ENCODE measurements at regions not wholly inside any gene's neighbourhood (a gene's known extent, or its start where the extent isn't known, plus 50 kb on each side); places are given as distances from the start of the nearest gene placed in this dataset.

DNA sequence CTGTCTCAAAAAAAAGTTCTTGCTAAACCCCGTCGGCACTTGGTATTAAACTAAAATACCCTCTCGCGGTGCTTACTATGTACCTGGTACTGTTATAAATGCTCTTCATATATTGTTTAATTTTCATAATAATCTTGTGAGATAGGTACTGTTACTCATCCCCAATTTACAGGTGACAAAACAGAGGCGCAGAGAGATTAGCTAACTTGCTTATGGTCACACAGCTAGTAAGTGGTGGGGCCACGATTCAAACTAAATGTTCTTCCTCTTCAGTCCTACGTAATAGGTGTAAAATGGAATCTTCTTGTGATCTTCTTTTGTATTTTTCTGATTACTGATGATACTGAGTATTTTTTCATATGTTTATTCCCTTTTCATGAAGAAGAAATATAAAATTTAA lies 51.3 kb downstream of the TET3 start:
- no peak for DNase-seq

DNA sequence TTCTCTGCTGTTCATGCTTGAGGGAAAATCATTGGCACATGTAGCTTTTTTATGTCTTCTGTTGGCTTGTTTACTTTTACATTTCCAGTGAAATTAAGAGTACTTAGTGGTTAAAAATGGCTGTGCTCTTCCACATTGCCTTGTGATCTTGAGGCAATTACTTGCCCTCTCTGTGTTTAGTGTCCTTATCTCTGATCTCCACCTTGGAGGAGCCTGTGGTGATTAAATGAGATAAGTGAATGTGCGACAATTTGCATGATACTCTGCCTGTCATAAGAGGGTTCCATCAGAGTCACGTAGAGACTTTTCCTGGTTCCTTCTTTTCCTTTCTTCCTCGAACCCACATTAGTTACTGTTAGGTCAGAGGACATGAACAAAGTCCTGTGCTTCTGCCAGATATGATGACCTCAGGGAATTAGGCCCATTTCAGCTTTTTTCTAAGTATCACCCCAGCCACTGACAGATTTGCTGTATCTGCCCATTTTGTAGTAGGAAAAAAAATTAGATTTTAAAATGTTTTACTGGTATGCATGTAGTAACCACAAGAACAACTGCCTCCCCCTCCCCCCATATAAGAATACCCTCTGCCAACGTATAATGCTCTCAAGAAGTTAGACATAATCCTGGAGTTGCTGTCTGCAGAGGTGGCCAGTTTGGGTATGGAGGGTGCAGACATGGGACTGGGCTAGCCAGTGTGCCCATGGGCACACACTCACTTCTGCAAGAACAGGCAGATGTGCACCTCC lies 51.9 kb downstream of the TET3 start:
- DNase-seq, result peak; percentile 76

DNA sequence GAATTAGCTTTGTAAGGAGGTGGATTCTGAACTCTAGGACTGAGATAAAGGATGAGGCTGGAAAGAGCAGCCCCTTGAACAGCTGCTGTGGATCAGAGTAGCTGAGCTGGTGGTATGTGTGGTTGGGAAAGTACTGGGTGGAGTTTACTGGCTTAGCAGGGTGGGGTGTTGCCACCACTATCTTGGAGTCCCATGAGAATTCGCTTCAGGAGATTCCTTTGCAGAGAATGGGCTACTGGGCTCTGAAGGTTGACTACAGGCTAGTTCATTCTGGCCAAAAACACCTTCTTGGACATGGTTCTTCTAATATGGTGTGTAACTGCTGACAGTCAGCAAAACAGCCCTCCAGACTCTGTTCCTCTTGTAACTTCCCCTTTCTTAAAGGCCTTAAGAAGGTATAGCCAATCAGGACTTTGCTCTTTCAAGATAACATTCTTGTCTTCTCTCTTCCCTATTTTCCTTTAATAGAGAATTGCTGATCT lies 52.7 kb downstream of the TET3 start:
- peak; percentile 90 for DNase-seq

DNA sequence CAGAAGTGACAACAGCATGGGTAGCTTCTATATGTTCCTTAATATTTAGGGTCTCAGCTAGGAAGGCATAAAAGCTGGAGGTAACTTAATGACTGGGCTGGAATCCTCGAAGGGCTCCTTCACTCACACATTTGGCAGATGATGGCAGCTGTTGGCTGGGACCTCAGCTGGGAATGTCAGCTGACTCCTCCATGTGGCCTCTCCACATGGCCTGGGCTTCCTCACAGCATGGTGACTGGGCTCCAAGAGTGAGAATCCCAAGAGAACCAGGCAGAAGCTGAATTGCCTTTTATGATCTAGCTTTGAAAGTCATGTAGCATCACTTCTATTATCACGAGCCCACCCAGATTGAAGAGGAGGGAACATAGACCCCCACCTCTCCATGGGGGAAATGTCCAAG lies 54.9 kb downstream of the TET3 start:
- DNase-seq, result no peak

DNA sequence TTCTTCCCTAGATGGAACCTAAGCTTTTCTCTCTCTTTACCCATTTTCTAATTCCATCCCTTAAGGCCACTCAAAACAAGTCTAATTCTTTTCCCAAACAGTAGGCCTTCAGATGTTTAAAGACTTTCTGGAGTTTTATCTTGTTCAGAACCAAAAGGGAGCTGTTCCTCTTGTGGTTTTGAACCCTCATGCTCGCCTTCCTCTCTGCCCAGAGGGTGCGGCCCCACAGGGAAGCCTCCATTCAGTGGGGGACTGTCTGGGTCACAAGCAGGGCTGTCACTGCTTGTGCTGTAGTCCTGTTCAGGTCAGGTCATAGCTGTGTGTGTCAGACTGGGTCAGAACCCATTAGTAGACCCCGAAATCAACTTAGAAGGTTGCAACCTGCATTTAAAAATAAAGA lies 56.5 kb downstream of the TET3 start:
- peak; percentile 50 for DNase-seq

DNA sequence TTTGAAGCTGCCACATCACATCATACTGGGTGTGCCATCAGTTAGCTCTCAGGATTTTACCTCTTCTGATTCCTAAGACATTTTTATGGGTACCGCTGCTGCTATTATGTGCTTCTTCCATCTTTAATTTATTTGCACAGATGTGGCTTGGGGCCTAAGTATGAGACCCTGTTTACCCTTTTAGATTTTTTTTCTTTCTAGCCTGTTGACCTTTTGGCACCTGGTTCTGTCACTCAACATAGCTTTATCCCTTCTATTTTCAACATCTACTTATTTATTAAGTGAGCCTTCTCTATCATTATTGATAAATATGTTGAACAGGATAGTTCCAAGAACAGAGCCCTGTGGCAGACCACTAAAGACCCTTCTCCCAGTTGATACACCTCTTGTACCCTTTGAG lies 57.0 kb downstream of the TET3 start:
- no peak for DNase-seq

DNA sequence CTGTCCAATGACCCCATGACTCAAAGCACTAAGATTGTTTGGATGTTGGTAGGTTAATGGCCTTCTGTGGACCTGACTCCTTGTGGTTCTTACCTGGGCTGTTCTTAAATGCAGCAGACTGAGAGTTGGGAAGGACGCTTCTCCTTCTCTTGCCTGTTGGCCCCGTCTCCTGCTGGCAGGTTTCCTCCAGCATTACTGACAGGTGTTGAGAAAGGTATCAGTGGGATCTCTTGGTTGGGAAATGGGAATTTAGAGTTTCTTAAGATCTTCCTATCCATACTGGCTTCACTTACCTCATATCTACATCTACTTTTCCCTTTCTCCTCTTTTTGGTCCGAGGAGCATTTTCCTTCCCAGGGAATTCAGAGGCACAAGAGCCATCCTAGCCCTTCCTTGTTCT lies 57.9 kb downstream of the TET3 start:
- no peak for DNase-seq

DNA sequence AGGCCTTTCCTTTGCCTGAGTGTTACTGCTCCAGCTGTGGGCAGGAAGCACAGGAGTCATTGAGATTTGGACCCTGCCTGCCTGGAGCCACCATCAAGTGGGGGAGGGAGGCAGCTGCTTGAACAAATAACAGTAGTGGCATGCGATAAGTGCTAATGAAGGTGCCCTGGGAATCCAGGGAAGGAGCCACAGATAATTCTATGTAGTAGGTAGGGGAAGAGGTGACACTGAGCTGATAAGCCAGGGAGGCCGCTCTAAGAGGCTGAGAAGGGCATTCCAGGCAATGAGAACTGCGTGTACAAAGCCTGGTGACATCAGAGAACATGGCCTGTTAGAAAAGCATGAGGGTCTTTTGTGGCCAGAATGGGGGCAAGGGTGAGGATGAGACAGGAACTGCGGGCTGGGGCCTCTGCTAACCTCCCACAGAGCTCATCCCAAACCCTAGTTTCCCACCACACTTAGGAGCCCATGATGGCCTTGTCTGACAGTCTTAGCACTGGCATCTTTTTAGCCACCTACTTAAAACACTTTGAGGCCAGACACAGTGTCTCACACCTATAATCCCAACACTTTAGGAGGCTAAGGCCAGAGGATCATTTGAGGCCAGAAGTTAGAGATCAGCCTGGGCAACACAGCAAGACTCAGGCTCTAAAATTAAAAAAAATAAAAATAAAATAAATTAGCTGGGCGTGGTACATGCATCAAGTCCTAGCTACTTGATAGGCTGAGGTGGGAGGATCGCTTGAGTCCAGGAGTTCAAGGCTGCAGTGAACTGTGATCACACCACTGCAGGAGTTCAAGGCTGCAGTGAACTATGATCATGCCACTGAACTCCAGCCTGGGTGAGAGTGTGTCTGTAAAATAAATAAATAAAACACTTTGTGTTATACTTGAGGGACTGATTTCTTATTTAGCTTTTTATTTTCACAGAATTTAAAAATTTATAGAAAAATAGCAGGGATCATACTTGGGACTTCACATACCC lies 58.9 kb downstream of the TET3 start:
- DNase-seq, result no peak

DNA sequence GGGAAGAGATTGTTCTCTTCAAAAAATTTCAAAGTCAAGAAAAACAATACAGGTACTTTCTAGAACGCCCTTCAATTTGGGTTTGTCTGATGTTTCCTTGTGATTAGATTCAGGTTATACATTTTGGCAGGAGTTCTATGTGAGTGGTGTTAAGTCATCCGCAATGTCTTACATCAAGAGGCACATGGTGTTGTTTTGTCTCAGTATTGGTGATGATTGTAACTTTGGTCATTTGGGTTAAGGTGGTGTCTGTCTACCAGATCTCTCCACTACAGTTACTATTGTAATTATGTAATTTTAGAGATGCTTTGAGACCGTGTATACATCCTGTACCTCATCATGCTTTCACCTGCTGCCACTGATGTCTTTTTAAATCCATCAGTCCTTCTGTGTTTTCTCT lies 60.3 kb downstream of the TET3 start:
- no peak for DNase-seq

DNA sequence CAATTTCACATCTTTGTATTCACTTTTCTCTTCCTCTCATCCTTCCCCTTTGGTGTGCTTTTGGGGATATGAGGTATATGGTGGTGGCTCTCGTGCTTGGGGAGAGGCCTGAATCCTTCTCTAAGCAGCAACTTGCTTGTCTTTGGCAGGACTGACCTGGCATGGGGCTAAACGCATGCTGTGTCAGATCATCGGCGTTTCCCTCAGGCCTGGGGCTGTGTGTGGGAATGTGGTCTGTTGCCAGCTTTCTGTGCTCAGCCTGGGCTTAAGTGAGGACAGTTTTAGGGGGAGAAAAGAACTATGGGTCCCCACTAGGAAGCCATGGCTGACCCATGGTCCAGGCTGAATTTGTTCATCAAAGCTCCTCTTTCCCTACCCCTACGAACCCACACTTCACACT lies 60.7 kb downstream of the TET3 start:
- no peak for DNase-seq

DNA sequence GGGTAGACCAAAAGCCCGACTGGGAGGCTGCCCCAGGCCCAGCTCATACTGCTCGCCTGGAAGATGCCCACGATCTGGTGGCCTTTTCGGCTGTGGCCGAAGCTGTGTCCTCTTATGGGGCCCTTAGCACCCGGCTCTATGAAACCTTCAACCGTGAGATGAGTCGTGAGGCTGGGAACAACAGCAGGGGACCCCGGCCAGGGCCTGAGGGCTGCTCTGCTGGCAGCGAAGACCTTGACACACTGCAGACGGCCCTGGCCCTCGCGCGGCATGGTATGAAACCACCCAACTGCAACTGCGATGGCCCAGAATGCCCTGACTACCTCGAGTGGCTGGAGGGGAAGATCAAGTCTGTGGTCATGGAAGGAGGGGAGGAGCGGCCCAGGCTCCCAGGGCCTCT lies 61.7 kb downstream of the TET3 start:
- DNase-seq, result no peak

DNA sequence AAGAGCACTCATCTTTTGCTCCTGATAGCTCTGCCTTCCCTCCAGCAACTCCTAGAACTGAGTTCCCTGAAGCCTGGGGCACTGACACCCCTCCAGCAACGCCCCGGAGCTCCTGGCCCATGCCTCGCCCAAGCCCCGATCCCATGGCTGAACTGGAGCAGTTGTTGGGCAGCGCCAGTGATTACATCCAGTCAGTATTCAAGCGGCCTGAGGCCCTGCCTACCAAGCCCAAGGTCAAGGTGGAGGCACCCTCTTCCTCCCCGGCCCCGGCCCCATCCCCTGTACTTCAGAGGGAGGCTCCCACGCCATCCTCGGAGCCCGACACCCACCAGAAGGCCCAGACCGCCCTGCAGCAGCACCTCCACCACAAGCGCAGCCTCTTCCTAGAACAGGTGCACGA lies 62.4 kb downstream of the TET3 start:
- DNase-seq, result no peak

DNA sequence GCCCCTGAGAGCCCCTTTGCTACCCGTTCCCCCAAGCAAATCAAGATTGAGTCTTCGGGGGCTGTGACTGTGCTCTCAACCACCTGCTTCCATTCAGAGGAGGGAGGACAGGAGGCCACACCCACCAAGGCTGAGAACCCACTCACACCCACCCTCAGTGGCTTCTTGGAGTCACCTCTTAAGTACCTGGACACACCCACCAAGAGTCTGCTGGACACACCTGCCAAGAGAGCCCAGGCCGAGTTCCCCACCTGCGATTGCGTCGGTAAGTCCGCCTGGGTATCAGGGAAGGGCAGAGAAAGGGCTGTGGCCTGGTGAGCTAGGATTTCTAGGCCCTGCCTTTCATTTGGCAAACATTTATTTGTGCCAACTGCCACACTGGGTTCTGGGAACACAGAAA lies 63.4 kb downstream of the TET3 start:
- no peak for DNase-seq

DNA sequence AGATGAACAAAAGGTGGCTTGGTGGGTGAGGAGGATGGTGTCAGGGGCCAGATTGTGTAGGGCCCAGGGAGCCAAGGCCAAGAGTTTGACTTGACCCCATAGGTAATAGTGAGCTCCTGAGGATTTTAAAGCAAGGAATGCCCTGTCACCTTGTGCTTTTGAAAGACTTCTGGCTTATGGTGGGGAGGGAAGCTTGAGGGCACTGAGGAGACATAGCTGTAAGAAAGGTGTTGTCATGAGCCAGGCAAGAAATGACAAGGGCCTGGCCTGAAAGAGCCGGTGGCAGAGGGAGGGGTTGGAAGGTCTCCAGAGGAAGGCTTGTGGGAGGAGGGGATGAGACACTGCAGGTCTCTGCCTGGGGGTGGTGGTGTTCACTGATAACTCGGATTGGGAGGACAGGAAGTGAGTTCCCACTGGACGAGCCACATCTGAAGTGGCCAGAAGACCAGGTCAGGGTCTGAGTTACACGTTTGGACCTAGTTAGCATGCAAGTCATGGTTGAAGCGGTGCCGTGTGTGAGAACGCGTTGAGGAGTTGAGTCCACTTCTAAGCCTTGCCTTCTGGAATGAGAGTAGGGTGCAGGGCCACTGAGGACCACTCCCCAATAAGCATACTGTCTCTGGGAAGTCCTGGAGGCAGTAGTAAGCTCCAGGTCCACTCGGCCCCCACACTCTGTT lies 64.3 kb downstream of the TET3 start:
- peak; percentile 64 for DNase-seq

DNA sequence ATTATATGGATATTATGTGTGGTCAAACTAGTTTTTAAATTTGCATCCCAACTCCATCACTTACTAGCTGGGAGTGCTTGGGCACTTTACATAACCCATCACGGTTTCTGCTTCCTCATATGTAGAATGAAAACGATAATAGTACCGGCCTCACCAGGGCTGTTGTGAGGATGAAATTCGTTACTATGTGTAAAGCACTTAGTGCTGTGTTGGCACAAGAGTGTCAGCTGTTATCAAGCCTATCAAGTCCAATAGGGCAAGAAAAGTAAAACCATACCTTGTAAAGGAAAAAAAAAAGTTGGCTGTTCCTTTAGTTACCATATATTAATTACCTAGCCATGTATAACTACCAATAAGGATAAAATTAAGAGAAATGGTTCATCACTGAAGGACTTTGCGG lies 65.4 kb downstream of the TET3 start:
- DNase-seq, result no peak

DNA sequence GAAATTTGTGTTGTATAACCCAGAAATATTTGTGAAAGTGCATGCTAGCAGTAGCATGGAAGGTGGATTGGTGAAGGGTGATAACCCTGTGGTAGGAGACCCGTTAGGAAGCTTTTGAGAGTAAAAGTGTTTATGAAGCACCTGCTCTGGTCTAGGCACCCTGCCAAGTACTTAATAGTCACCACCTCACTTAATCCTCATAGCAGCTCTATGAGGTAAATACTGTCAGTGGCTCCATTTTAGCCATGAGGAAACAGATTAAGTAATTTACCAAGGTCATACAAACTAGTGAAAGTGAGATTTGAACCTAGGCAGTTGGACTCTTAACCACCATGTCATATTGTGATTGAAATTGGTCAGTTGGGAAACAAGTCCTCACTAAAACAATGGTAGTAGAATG lies 66.8 kb downstream of the TET3 start:
- no peak for DNase-seq

DNA sequence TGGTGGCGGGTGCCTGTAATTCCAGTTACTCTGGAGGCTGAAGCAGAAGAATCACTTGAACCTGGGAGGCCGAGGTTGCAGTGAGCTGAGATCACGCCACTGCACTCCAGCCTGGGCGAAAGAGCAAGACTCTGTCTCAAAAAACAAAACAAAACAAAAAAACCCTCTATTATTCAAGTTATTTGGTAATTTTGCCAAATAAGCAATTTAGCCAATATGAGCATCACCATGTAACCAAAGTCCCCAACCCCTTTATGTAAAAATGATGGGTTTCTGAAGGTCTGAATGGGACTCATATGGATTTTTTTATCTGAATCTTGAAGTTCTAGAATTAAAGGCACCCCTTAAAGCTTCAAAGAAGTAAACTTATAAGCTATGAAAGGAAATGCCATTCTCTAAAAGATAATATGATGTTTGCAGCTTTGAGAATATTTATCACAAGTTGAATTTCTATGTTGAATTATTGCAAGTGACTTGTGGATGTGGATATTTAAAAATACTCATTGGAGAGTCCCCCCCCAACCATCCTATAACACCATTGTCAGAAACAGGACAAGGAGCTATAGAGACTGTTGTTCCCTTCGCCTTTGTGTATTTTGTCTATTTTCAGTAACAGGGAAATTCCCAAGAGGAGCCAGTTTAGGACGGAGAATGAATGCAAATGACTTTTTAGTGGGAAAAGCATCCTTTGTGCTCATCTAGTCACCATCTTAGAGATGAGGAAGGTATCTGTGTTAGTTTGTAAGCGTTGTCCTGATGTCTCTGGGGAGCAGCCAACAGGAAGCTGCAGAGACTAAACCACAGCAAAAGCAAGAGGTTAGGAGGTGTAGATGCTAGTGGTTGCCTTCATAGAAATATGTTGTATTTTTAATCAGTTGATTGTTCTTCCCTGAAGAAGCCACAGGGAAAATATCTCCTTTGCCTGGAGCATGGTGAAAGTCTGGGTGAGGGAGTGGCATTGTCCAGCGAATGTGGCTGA lies 68.3 kb downstream of the TET3 start:
- no peak for DNase-seq

DNA sequence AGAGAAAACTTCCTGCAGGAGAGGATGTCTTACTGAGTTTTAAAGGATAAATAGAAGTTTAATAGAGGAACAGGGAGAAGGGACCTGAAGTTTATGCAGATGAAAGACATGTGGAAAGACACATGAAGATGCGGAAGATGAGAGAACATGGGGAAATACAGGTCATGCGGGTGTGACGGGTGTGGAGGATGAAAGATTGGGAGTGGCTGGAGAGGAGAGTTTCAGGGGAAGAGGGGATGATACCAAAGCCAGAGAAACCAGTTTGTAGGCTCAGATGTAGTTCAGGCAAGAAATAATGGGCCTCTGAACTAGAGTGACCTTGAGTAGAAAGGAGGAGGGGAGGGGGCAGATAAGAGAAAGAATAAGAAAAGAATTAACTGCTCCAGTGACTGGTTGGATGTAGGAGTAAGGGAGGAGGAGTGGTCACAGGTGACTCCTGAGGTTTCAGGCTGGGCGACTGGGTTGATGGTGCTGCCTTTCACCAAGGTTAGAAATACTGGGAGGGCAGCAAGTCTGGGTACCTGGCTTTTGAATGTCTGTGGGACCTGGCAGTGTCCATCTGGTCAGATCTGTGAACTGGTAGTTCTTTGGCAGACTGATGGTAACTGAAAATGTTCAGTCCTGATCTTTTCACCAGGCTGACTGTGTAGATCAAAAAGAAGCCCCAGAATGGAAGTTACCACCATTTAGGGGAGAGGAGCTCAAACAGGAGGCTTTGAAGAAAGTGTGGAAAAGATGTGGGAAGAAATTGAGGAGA lies 69.4 kb downstream of the TET3 start:
- DNase-seq, result no peak

DNA sequence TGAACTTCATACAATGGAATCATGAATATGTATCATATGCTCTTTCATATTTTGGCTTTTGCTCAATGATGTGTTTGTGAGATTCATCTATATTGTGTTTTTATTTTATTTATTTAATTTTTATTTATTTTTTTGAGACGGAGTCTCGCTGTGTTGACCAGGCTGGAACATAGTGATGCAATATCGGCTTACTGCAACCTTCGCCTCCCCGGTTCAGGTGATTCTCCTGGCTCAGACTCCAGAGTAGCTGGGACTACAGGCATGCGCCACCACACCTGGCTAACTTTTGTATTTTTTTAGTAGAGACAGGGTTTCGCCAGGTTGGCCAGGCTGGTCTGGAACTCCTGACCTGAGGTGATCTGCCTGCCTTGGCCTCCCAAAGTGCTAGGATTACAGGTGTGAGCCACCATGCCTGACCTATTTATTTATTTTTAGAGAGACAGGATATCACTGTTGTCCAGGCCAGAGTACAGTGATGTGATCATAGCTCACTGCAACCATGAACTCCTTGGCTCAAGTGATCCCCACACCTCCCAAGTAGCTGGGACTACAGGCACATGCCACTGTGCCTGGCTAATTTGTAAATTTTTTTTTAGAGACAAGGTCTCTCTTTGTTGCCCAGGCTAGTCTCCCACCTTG lies 74.5 kb downstream of the TET3 start:
- DNase-seq, result no peak

DNA sequence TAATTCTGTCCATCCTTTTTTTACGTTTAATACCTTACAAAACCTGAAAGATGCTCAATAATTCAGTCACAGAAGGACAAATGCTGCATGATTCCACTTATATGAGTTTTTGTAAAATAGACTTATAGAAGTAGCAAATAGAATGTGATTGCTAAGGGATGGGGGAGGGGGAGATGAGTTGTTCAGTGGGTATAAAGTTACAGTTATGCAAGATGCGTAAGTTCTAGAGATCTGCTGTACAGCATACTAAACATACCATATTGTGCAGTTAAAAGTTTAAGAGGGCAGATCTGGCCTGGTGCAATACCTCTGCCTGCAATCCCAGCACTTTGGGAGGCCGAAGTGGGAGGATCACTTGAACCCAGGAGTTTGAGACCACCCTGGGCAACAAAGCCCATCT lies 78.8 kb downstream of the TET3 start:
- DNase-seq, result no peak

DNA sequence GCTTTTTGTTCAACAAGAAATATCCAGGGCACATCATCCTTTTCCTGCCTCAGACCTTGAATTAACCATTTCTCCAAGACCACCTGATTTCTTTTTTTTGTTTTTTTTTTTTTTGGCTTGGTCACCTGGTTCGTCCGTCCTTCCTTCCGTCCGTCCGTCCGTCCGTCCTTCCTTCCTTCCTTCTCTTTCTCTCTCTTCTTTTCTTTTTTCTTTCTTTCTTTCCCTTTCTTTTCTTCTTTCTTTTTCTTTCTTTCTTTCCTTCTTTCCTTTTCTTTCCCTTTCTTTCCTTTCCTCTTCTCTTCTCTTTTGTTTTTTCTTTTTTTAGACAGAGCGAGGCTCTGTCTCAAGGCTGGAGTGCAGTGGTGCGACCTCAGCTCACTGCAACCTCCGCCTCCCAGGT lies 80.7 kb downstream of the TET3 start:
- DNase-seq, result no peak
